ENCODE measurements at regions not wholly inside any gene's neighbourhood (a gene's known extent, or its start where the extent isn't known, plus 50 kb on each side); places are given as distances from the start of the nearest gene placed in this dataset.

DNA sequence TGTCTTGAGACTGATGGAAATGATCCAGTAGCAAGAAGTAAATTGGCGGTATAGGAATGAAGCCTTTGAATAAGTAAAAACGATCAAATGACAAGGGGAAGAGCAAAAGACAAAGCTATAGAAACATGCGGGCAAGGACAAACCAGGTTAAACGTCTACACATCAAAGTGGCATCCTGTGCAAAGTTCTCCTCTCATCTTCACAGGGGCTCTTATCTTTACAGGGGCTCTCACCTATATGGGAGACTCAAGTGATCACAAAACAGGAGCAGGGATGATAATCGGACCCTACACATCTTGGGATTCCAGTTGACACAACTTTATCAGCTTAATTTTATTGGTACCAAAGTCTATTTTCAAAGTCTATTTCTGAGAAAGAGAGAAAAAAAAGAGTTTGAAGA lies 1778.9 kb upstream of the CELF4 start:
- TF ChIP-seq, protein P1, sequence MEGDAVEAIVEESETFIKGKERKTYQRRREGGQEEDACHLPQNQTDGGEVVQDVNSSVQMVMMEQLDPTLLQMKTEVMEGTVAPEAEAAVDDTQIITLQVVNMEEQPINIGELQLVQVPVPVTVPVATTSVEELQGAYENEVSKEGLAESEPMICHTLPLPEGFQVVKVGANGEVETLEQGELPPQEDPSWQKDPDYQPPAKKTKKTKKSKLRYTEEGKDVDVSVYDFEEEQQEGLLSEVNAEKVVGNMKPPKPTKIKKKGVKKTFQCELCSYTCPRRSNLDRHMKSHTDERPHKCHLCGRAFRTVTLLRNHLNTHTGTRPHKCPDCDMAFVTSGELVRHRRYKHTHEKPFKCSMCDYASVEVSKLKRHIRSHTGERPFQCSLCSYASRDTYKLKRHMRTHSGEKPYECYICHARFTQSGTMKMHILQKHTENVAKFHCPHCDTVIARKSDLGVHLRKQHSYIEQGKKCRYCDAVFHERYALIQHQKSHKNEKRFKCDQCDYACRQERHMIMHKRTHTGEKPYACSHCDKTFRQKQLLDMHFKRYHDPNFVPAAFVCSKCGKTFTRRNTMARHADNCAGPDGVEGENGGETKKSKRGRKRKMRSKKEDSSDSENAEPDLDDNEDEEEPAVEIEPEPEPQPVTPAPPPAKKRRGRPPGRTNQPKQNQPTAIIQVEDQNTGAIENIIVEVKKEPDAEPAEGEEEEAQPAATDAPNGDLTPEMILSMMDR (IDR thresholded peaks at IDR 0.05) = no peak
- no peak for TF ChIP-seq POLR2A (IDR thresholded peaks at IDR 0.05)
- intact Hi-C loops (cut with DNase I) = no loop called here

DNA sequence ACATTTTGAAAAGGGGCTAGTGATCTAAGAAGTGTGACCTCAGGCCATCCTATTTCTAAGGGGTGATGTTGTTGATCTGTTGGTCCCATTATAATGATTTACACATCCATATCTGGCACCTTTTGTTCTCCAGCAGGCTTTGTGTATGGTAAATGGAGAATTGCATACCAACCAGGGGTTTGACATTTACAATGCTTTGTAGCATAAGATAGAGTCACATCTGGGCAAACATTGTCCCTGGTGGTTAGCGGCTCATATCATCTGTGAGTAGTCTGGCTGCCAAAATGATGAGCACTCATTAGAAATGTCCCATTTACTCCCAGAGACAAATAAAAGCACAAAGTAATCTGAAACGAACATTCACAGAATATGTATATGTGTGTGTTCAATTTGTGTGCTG lies 1775.5 kb upstream of the CELF4 start:
- Histone ChIP-seq H3K27me3 (no peaks in the 10 kb centered on the region), H3K36me3 (no peaks in the 10 kb centered on the region), H3K27ac (no peak overlapping the region), H3K4me3 (no peak overlapping the region), H3K4me1 (no peaks in the 10 kb centered on the region), H3K9me3 (no peaks in the 10 kb centered on the region)
- ATAC-seq (no peak), DNase-seq (no peak)
- WGBS, 4 donors = 81 to 90% (median 88%) methylated on average over 2 of the region's 2 CpGs
- intact Hi-C loops (cut with DNase I) = no loop called here
- TF ChIP-seq POLR2A (IDR thresholded peaks at IDR 0.05) = no peak
- TF ChIP-seq, protein P1 (IDR thresholded peaks at IDR 0.05) = no peak

More for the DNA sequence above, 1778.9 kb upstream of the CELF4 start:
- ATAC-seq = no peak
- no peak for DNase-seq
- Histone ChIP-seq H3K4me1 (no peaks in the 10 kb centered on the region), H3K27ac (no peak overlapping the region), H3K4me3 (no peak overlapping the region), H3K9me3 (no peaks in the 10 kb centered on the region), H3K36me3 (no peaks in the 10 kb centered on the region), H3K27me3 (no peaks in the 10 kb centered on the region)
- 79 to 85% (median 82%) methylated on average over 5 of the region's 5 CpGs for WGBS, 4 donors

DNA sequence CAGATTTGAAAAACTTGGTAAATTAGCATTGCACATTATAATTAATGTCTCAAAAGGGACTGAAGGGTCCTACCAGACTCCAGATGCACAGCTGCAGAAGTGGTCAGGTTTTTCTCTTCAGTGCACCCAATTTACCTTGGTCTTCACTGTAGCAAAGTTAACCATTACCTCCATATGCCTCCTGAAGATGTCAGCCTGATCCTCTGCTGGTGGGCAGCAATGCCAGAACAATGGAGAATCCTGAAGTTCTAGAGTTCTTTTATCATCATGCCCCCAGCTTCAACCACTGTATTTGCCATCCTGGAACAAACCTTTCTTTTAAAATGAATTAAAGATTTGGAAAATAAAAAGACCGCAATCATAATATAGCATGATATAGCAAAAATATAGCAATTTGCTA lies 1774.8 kb upstream of the CELF4 start:
- 36 to 100% (median 71%) methylated on average over 1 of the region's 1 CpG for WGBS, 4 donors
- ATAC-seq = no peak
- Histone ChIP-seq H3K36me3 (no peaks in the 10 kb centered on the region), H3K27me3 (no peaks in the 10 kb centered on the region), H3K27ac (no peak overlapping the region), H3K4me1 (no peaks in the 10 kb centered on the region), H3K9me3 (no peaks in the 10 kb centered on the region), H3K4me3 (no peak overlapping the region)
- intact Hi-C loops (cut with DNase I) = no loop called here
- no peak for DNase-seq
- TF ChIP-seq POLR2A (IDR thresholded peaks at IDR 0.05) = no peak
- TF ChIP-seq, protein P1 (IDR thresholded peaks at IDR 0.05) = no peak

DNA sequence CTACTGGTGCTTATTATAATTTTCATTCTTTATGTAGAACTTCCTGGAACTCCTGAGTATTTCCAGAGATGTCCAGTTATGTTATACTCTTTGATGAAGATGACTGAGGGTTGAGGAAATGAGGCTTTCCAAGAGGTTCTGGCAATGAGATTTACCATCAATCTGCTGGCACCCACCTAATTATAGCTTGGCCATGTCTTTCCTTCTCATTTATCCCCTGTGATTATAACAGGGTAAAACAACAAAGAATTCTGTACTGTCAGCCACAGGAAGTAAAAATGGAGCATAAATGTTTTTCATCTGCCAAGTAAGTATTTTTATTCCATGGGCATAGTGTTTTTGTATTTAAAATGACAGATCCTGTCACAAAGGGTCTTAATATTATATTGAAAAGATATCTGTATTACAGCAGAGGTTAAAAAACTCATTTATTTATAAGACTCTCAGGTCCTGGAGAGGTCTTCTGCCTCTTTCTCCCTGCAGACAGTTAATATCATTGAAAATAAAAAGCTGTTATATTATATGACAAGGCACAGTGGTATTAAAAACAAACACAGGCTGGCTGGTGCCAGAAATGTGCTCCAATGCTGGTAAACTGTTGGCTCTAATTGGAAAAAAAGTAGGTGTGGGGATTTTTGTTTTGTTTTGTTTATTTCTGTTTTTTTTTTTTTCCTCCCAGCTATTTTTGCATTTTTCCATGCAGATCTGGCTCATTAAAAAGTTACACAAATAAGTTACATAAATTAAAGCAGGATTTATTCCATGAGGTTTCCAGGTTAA lies 1764.1 kb upstream of the CELF4 start:
- Histone ChIP-seq H3K36me3 (no peaks in the 10 kb centered on the region), H3K4me3 (no peak overlapping the region), H3K9me3 (no peaks in the 10 kb centered on the region), H3K4me1 (no peaks in the 10 kb centered on the region), H3K27me3 (no peaks in the 10 kb centered on the region), H3K27ac (no peak overlapping the region)
- DNase-seq = no peak
- TF ChIP-seq POLR2A (IDR thresholded peaks at IDR 0.05) = no peak
- TF ChIP-seq, protein P1 (IDR thresholded peaks at IDR 0.05) = no peak
- intact Hi-C loops (cut with DNase I) = no loop called here
- ATAC-seq = no peak
